Activated T-cell treated with anti-CD3 and anti-CD28 coated beads, Interleukin-2, amount 50 U/mL, for 72 hours (primary cell): ENCODE measurements at regions not wholly inside any gene's neighbourhood (a gene's known extent, or its start where the extent isn't known, plus 50 kb on each side); places are given as distances from the start of the nearest gene placed in this dataset.

Experiments
- ATAC-seq, 2 donors: fragments of 150-1000 bp; cut with Tn5 transposase; replicated peaks in 1 of 2; 2 replicates each; pipeline ENCODE4 v1.10.0; 2021; ENCODE audit warnings: moderate library complexity in 2 of 2, mild to moderate bottlenecking in 1 of 2
- DNase-seq, 2 donors: peaks; one replicate each; pipeline ENCODE4 v3.0.0; 2021 to 2022; ENCODE audit warnings: mixed read lengths in 1 of 2
- H3K27ac Mint-ChIP-seq: one replicate; pipeline ENCODE4 v1.8.0; 2022; ENCODE audit warnings: mild to moderate bottlenecking, moderate library complexity, mixed read lengths
- H3K27me3 Mint-ChIP-seq: one replicate; pipeline ENCODE4 v1.8.0; 2022; ENCODE audit warnings: low read depth, mixed read lengths
- H3K36me3 Mint-ChIP-seq, 2 donors: one replicate each; pipeline ENCODE4 v1.8.0; 2022; ENCODE audit warnings: mixed read lengths in 2 of 2, mild to moderate bottlenecking in 1 of 2; ENCODE audit not compliant: insufficient read depth in 2 of 2
- H3K4me1 Mint-ChIP-seq: one replicate; pipeline ENCODE4 v1.8.0; 2022; ENCODE audit warnings: low read depth, mixed read lengths
- H3K4me3 Mint-ChIP-seq, 2 donors: one replicate each; pipeline ENCODE4 v1.8.0; 2022; ENCODE audit warnings: mild to moderate bottlenecking in 2 of 2, mixed read lengths in 2 of 2, moderate library complexity in 2 of 2
- H3K9me3 Mint-ChIP-seq, 2 donors: one replicate each; pipeline ENCODE4 v1.8.0; 2022; ENCODE audit warnings: mixed read lengths in 2 of 2

DNA sequence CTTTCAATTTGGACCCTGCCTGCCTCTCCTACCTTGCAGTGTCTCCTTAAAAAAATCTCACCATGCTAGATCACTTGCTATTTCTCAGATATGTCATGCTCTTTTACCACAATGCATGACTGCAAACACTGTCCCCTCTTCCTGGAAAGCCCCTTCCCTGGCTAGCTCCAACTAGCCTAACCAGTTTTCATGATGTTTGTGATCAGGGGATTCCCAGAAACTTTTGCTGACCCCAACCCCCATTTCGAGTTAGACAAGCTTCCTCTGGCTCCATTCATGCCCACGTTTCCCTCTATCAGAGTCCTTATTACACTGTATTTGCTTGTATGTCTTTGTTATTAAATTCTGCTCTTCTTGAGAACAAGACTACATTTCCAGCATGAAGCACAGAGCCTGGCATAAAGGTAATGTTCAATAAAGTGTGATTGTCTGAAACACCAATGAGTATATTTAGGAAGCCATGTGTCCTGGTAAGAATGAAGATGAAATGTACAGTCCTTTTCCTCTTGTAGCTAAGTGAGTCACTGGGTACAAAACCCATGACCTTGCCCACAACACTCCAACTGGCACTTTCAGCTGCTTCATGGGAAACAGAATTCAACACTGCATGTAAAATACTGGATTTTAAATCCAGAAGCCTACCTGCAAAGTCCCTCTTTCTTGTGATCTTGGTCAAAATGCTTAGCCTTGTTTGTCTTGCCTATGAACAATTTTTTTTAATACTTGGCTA, 62.0 kb upstream of the ATL2 start:
- Mint-ChIP-seq H3K27ac (no peak overlapping the region), H3K9me3 (no peaks in the 10 kb centered on the region), H3K27me3 (peaks cover 38% of the 10 kb centered on the region), H3K36me3 (no peaks in the 10 kb centered on the region), H3K4me3 (peak overlapping the region; percentile 0 to 56), H3K4me1 (peaks cover 19% of the 10 kb centered on the region)
- ATAC-seq (peak; percentile 73), DNase-seq (peak; percentile 5 to 18)

GRCh38 chr2:38438133-38438882, 61.2 kb upstream of the ATL2 start:
- H3K9me3 Mint-ChIP-seq: no peaks in the 10 kb centered on the region

DNA sequence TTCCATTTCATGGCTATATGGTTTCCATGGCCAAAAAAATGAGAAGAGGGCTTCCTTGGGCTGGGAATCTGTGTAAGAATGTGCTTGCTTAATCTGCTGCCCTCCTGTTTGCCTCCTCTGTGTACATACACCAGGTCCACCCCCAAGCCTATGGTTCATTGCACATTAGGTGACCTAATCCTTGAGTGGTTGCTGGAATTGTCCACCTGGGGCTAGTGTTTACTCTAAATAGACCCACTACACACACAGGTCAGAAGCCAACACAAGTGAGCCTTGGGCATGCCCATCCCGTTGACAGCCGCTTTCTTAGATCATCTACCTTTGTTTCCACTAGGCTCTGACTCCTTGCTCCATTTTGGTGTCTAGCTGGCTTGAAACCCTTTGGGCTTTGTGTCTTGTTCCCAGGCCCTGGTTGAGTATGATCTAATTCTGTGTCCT, 59.2 kb upstream of the ATL2 start:
- peaks cover 20% of the 10 kb centered on the region for H3K27me3 Mint-ChIP-seq
- H3K4me3 Mint-ChIP-seq: no peak overlapping the region
- H3K27ac Mint-ChIP-seq: no peak overlapping the region
- peaks cover 19% of the 10 kb centered on the region for H3K4me1 Mint-ChIP-seq
- no peaks in the 10 kb centered on the region for H3K36me3 Mint-ChIP-seq
- ATAC-seq: no peak
- no peaks in the 10 kb centered on the region for H3K9me3 Mint-ChIP-seq
- no peak for DNase-seq

More at GRCh38 chr2:38438133-38438882, 61.2 kb upstream of the ATL2 start:
- Mint-ChIP-seq H3K36me3 (no peaks in the 10 kb centered on the region), H3K4me1 (peaks cover 19% of the 10 kb centered on the region), H3K27me3 (peaks cover 37% of the 10 kb centered on the region), H3K4me3 (peak overlapping the region; percentile 0 to 56), H3K27ac (no peak overlapping the region)
- ATAC-seq (no peak), DNase-seq (no peak)

DNA sequence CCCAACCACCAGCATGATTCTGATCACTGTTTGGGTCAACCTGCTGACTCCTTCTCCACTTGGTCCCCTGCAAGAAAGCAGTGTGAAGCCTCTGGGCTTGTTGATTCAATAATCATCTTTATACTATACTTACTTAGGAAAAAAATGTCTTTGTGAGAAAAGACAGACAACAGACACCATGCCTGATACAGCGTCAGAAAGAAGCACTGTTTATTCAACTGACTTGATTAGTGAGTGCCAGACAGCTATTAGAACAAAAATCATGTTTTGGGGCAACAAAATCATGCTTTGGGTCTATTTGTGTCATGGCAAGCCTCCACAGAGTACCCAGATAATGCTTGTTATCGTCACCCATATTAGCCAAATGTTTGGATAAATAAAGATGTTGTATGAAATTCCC, 58.7 kb upstream of the ATL2 start:
- ATAC-seq (no peak), DNase-seq (no peak)
- no peak overlapping the region for H3K27ac Mint-ChIP-seq
- no peaks in the 10 kb centered on the region for H3K36me3 Mint-ChIP-seq
- no peak overlapping the region for H3K4me3 Mint-ChIP-seq
- peaks cover 19% of the 10 kb centered on the region for H3K4me1 Mint-ChIP-seq
- H3K9me3 Mint-ChIP-seq: no peaks in the 10 kb centered on the region
- H3K27me3 Mint-ChIP-seq: peaks cover 15% of the 10 kb centered on the region

DNA sequence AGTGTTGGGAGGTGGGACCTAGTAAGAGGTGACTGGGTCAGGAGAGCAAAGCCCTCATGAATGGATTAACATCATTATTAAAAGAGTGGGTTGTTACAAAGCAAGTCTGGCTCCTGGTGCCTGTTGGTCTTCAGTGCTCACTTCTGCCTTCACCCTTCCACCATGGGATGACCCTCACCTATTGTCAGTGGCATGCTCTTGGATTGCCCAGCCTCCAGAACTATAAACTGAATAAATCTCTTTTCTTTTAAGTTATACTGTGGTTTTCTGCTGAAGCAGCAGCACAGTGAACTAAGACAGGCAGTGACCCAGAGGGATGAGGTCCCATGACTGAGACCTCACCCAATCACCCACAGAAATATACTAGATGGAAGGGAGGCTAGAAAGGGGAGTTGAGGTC, 57.5 kb upstream of the ATL2 start:
- ATAC-seq: no peak
- Mint-ChIP-seq H3K27ac (no peak overlapping the region), H3K36me3 (no peaks in the 10 kb centered on the region), H3K9me3 (no peaks in the 10 kb centered on the region), H3K27me3 (peaks cover 14% of the 10 kb centered on the region), H3K4me1 (peaks cover 15% of the 10 kb centered on the region), H3K4me3 (no peak overlapping the region)
- no peak for DNase-seq

GRCh38 chr2:38433607-38433975, 56.5 kb upstream of the ATL2 start:
- Mint-ChIP-seq H3K9me3 (no peaks in the 10 kb centered on the region), H3K27ac (no peak overlapping the region), H3K27me3 (peaks cover 14% of the 10 kb centered on the region), H3K36me3 (no peaks in the 10 kb centered on the region), H3K4me3 (no peak overlapping the region), H3K4me1 (peaks cover 5% of the 10 kb centered on the region)
- ATAC-seq (no peak), DNase-seq (no peak)

GRCh38 chr2:38432820-38433606, 55.9 kb upstream of the ATL2 start:
- Mint-ChIP-seq H3K4me1 (no peaks in the 10 kb centered on the region), H3K27me3 (peaks cover 14% of the 10 kb centered on the region), H3K9me3 (no peaks in the 10 kb centered on the region), H3K4me3 (no peak overlapping the region), H3K36me3 (no peaks in the 10 kb centered on the region), H3K27ac (no peak overlapping the region)
- ATAC-seq (no peak), DNase-seq (no peak)

- Mint-ChIP-seq H3K9me3 (no peaks in the 10 kb centered on the region), H3K4me3 (no peak overlapping the region), H3K36me3 (no peaks in the 10 kb centered on the region), H3K27me3 (peaks cover 4% of the 10 kb centered on the region), H3K27ac (no peak overlapping the region), H3K4me1 (no peaks in the 10 kb centered on the region)
- no peak for ATAC-seq
- no peak for DNase-seq
Observed at GRCh38 chr2:38430597-38431207, 53.6 kb upstream of the ATL2 start.

DNA sequence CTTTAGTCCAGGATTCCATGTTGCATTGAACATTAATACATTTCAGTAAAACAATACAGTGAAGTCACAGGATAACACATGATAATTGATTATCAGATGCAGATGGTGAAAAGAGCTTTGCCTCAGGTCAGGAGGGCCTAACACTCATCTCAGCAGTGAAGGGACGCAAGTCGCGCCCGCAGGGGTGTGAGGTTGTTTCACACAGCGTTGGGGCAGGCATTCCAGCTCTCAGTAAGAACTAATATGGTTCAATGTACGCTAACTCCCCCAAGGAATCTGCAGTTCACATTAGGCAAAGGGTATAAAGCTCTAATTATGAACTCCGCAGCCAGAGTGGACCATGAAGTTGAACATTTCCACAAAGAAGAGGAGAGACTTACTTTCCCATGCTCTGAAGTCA, 53.1 kb upstream of the ATL2 start:
- Mint-ChIP-seq H3K36me3 (no peaks in the 10 kb centered on the region), H3K27ac (no peak overlapping the region), H3K27me3 (no peaks in the 10 kb centered on the region), H3K4me1 (no peaks in the 10 kb centered on the region), H3K9me3 (no peaks in the 10 kb centered on the region), H3K4me3 (no peak overlapping the region)
- ATAC-seq (no peak), DNase-seq (no peak)

DNA sequence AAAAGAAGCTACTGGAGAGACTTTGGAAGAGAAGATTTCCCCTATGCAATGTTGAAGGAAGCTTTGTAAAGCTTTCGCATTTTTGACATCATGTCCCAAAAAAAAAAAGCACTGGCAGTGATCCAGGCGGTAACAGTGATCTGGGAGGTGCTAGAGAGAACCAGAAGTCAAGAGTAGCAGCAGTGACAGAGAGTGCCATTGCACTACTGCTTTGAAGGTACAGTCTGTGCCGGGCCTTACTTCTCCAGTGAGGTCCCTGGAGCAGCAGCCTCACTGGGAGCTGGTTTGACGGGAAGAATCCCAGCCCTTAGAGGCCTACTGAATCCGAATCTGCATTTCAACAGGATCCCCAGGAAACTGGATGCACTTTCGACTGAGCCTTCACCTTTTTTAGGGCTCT, 50.9 kb upstream of the ATL2 start:
- Mint-ChIP-seq H3K27ac (no peak overlapping the region), H3K36me3 (no peaks in the 10 kb centered on the region), H3K4me3 (no peak overlapping the region), H3K4me1 (no peaks in the 10 kb centered on the region), H3K9me3 (no peaks in the 10 kb centered on the region), H3K27me3 (no peaks in the 10 kb centered on the region)
- no peak for DNase-seq
- ATAC-seq: no peak

GRCh38 chr2:38427054-38427453, 50.0 kb upstream of the ATL2 start:
- Mint-ChIP-seq H3K36me3 (no peaks in the 10 kb centered on the region), H3K27me3 (no peaks in the 10 kb centered on the region), H3K27ac (no peak overlapping the region), H3K4me3 (no peak overlapping the region), H3K9me3 (no peaks in the 10 kb centered on the region), H3K4me1 (no peaks in the 10 kb centered on the region)
- DNase-seq (no peak), ATAC-seq (no peak)
